Esophagus mucosa (tissue), 1 donor: ENCODE measurements at regions not wholly inside any gene's neighbourhood (a gene's known extent, or its start where the extent isn't known, plus 50 kb on each side); places are given as distances from the start of the nearest gene placed in this dataset.

Experiments used
- ATAC-seq: fragments of 200-7000 bp; cut with Tn5 transposase; one replicate; pipeline ENCODE4 v1.9.1; 2020
- donor health status: DM: yes; HTN: yes; CAD: no.

DNA sequence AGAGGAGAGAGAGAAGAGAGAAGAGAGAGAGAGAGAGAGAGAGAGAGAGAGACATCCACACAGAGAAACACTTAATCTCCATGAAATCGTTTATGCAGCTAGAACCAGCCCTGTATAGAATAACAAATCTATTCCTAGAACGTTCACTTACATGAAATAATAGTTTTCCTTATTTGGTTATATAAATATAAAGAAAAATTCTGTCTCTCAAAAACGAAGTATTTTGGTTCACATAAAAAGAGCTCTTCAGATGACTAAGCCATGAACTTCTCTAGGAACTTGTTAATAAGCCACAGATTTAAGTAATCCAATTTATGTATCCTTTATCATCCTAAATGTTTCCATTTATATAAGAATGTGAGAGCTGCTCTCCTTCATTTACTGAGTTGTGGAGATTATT, 1315.1 kb upstream of the PCDH7 start:
- no peak for ATAC-seq

DNA sequence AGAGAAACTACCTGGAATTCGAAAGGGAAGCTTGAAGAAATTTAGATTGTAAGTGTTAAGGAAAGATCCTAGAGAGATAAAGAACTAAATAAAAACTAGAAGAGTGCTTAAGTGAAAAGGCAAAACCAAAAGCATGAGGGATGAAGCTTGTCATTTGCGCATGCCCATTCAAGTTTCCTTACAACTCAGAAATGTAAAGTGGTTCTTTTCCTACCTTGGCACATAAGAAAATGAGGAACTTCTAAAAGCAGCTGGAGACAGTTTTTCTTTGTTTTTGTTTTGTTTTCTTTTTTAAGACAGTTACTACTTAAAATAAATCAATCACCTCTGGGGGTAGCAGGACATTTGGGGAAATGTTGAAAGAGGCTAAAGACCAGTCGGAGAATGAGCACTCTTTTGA, 1304.4 kb upstream of the PCDH7 start:
- no peak for ATAC-seq

DNA sequence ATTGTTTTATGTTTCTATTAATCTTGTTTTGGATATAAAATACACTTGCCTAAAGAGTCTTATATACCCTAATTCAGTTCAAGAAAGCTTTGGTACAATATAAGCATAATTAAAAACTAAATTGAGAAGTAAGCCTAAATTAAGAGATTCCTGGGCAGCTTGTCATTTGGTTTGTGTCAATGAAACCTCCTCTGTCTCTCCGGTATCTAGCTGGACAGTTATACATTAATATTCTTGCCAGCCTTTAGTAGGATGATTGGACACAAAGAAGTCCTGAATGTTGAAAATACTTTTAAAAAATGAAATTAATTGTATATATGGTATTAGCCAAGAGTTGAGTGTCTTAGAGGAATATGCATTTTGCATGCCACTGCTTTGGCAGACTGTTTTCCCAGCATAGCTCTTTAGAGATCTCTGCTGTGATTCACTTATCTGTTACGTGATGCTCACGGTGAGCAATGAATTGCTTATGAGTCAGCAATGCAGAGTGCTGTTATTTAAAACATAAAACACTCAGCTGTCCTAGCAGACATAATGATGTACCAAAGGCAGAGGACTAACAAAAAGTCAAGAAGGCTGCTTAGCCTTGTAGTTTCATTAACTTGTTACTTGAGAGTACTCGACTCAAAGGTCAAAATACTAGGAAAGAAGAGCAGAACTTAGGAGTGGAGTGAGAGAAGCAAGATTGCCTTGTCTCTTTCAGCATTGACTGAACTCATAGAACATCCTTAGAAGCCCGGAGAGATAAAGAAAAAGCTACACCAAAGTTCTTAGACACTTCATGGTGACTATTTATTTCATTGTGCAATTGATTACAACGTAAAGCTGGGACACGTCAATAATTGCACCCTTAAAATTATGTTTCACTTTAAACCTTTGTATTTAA, 1296.1 kb upstream of the PCDH7 start:
- ATAC-seq: no peak

DNA sequence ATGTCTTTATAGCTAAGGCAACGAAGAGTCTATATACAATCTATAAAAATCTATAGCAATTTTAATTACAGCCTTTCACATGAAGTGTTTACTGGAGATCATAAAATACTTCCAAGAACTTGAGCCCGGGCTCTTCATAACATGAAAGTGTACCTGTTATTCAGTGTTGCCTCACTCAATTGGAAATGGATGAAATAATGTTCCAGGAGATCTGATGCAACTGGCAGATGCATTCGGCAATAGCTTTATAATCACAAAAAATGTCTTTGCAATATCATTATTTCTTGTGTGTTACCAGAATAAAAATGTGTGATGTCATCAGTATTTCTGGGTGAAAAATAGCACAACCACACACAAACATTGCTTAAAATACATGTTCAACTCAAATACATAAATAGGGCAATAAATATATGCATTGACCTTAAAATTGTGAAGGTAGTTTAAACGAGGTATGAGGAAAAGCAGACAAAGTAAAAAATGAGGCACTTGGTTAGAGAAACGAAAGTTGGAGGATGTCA, 1266.8 kb upstream of the PCDH7 start:
- ATAC-seq: no peak

DNA sequence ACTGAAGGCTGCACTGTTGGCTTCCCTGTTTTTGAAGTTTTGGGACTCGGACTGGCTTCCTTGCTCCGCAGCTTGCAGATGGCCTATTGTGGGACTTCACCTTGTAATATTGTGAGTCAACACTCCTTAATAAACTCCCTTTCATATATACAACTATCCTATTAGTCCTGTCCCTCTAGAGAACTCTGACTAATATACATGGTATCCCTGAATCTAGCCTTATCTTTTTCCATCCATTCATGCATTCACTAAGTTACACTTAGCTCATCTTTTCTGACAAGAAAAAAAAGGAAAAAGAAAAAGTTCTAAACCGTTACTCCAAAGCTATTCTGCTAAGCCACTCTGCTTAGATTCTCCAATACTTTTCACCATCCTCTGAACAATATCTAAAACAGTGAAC, 1260.2 kb upstream of the PCDH7 start:
- no peak for ATAC-seq

DNA sequence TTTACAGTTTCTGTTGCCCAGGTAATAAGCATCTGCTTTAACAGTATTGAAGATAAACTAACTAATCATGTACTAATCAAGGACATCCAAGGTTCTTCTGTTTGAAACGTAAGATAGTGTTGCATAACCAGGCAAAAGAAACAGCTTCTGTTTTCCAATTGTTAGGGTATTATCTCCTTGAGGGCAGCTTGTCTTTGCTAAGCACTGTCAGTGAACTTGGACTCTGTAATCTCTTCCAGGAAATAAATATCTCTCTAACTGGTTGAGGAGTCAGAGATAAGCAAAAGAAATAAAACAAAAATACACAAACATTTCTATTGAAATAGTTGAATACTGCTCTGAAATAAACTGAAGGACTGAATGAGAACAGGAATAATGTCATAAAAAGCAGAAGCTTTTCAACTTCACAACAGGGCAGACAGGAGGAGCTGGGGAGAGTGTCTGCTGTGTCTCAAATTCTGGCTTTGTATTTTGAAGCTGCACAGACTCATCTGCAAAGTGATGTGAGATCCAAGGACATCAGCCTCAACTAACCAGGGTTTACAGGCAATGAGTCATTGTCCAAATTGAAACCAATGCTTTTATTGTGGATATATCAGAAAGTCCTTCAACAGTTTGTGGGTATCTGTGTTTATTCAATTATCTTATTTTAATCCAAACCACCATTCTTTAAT, 1253.0 kb upstream of the PCDH7 start:
- ATAC-seq: no peak
